SK-N-SH treated with all-trans-retinoic acid at 6 μM for 48 hours (cell line): ENCODE measurements at regions not wholly inside any gene's neighbourhood (a gene's known extent, or its start where the extent isn't known, plus 50 kb on each side); places are given as distances from the start of the nearest gene placed in this dataset.

ENCODE experiments used
- ATAC-seq: fragments of 200-7000 bp; cut with Tn5 transposase; 3 replicates; pipeline ENCODE4 v1.9.1; 2020; ENCODE audit warnings: mild to moderate bottlenecking, moderate library complexity
- ARNTL ChIP-seq: fragments of 450-650 bp; formaldehyde crosslinking; IDR thresholded peaks from 2 replicates; pipeline ENCODE4 v1.5.0; 2020; ENCODE audit warnings: low read depth, mild to moderate bottlenecking, moderate library complexity, borderline replicate concordance
- BACH2 ChIP-seq: fragments of 250-450 bp; sonication (Bioruptor Pico); IDR thresholded peaks from 2 replicates; pipeline ENCODE4 v1.9.0; 2021; ENCODE audit warnings: mild to moderate bottlenecking, borderline replicate concordance
- CSDC2 ChIP-seq: fragments of 250-450 bp; sonication (Bioruptor Pico); IDR thresholded peaks from 2 replicates; pipeline ENCODE4 v1.5.0; 2020; ENCODE audit warnings: mild to moderate bottlenecking, moderate library complexity
- ESRRG ChIP-seq: fragments of 250-450 bp; sonication (Bioruptor Pico); IDR thresholded peaks from 2 replicates; pipeline ENCODE4 v1.6.1; 2021; ENCODE audit warnings: mild to moderate bottlenecking
- GLIS3 ChIP-seq: fragments of 250-450 bp; sonication (Bioruptor Pico); IDR thresholded peaks from 2 replicates; pipeline ENCODE4 v1.5.0; 2020; ENCODE audit warnings: mild to moderate bottlenecking, moderate library complexity
- ISL1 ChIP-seq: fragments of 250-450 bp; sonication (Bioruptor Pico); IDR thresholded peaks from 2 replicates; pipeline ENCODE4 v2.1.2; 2022; ENCODE audit warnings: mild to moderate bottlenecking, moderate library complexity
- PPARA ChIP-seq: fragments of 250-450 bp; sonication (Bioruptor Pico); IDR thresholded peaks from 2 replicates; pipeline ENCODE4 v1.5.0; 2020; ENCODE audit warnings: mild to moderate bottlenecking, borderline replicate concordance
- SNAI2 ChIP-seq: fragments of 250-450 bp; sonication (Bioruptor Pico); IDR thresholded peaks from 2 replicates; pipeline ENCODE4 v1.5.0; 2020; ENCODE audit warnings: mild to moderate bottlenecking, moderate library complexity
- TCF4 ChIP-seq: fragments of 250-450 bp; sonication (Bioruptor Pico); IDR thresholded peaks from 2 replicates; pipeline ENCODE4 v1.8.0; 2021; ENCODE audit warnings: mild to moderate bottlenecking, moderate library complexity, borderline replicate concordance
- ZFP3 ChIP-seq: fragments of 250-450 bp; sonication (Bioruptor Pico); IDR thresholded peaks from 2 replicates; pipeline ENCODE4 v1.5.0; 2020; ENCODE audit warnings: mild to moderate bottlenecking, moderate library complexity
- ZFP30 ChIP-seq: fragments of 450-650 bp; formaldehyde crosslinking; IDR thresholded peaks from 2 replicates; pipeline ENCODE4 v1.5.0; 2022; ENCODE audit warnings: mild to moderate bottlenecking, moderate library complexity
- ZNF8 ChIP-seq: fragments of 450-650 bp; formaldehyde crosslinking; IDR thresholded peaks from 2 replicates; pipeline ENCODE4 v1.5.0; 2020; ENCODE audit warnings: mild to moderate bottlenecking, moderate library complexity
- TF ChIP-seq, protein P1 (sequence below): fragments of 250-450 bp; sonication (Bioruptor Pico); IDR thresholded peaks from 2 replicates; pipeline ENCODE4 v1.5.1; 2021; ENCODE audit warnings: mild to moderate bottlenecking, moderate library complexity
- TF ChIP-seq, protein P2 (sequence below): fragments of 250-450 bp; sonication (Bioruptor Pico); IDR thresholded peaks from 2 replicates; pipeline ENCODE4 v1.5.0; 2020; ENCODE audit warnings: mild to moderate bottlenecking, moderate library complexity
- TF ChIP-seq, protein P3 (sequence below): fragments of 250-450 bp; sonication (Bioruptor Pico); IDR thresholded peaks from 2 replicates; pipeline ENCODE4 v1.8.0; 2020; ENCODE audit warnings: mild to moderate bottlenecking, moderate library complexity, borderline replicate concordance
- TF ChIP-seq, protein P4 (sequence below): fragments of 250-450 bp; sonication (Bioruptor Pico); IDR thresholded peaks from 2 replicates; pipeline ENCODE4 v1.8.0; 2021; ENCODE audit warnings: low read depth, mild to moderate bottlenecking, moderate library complexity, borderline replicate concordance
- TF ChIP-seq, protein P5 (sequence below): fragments of 250-450 bp; sonication (Bioruptor Pico); IDR thresholded peaks from 2 replicates; pipeline ENCODE4 v1.5.1; 2020; ENCODE audit warnings: low read depth, mild to moderate bottlenecking, moderate library complexity

DNA sequence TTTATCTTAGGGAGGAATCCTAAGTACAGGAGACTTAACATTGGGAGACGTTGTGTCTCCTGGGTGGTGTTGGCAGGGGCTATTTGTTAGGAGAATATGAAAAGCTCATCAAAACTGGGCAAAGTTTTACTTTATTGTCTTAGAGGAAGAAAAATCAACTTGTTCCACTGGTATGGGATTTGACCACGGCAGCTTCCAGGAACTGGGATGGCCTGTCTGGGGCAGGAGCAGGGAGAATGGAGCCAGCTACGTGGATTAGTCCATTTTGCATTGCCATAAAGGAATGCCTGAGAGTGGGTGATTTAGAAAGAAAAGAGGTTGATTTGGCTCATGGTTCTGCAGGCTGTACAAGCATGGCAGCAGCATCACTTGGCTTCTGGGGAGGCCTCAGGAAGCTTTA, 198.4 kb downstream of the ADAMTS15 start:
- no peak for TF ChIP-seq GLIS3
- no peak for TF ChIP-seq ZFP3
- no peak for TF ChIP-seq PPARA
- no peak for TF ChIP-seq ARNTL
- TF ChIP-seq, protein P1, sequence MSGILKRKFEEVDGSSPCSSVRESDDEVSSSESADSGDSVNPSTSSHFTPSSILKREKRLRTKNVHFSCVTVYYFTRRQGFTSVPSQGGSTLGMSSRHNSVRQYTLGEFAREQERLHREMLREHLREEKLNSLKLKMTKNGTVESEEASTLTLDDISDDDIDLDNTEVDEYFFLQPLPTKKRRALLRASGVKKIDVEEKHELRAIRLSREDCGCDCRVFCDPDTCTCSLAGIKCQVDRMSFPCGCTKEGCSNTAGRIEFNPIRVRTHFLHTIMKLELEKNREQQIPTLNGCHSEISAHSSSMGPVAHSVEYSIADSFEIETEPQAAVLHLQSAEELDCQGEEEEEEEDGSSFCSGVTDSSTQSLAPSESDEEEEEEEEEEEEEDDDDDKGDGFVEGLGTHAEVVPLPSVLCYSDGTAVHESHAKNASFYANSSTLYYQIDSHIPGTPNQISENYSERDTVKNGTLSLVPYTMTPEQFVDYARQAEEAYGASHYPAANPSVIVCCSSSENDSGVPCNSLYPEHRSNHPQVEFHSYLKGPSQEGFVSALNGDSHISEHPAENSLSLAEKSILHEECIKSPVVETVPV, result no peak
- TF ChIP-seq ZFP30 (CRISPR knock-in tag), result no peak
- no peak for TF ChIP-seq BACH2 (CRISPR knock-in tag)
- TF ChIP-seq TCF4 (CRISPR knock-in tag), result no peak
- no peak for TF ChIP-seq ESRRG
- TF ChIP-seq ISL1 (CRISPR knock-in tag), result no peak
- TF ChIP-seq, protein P2, sequence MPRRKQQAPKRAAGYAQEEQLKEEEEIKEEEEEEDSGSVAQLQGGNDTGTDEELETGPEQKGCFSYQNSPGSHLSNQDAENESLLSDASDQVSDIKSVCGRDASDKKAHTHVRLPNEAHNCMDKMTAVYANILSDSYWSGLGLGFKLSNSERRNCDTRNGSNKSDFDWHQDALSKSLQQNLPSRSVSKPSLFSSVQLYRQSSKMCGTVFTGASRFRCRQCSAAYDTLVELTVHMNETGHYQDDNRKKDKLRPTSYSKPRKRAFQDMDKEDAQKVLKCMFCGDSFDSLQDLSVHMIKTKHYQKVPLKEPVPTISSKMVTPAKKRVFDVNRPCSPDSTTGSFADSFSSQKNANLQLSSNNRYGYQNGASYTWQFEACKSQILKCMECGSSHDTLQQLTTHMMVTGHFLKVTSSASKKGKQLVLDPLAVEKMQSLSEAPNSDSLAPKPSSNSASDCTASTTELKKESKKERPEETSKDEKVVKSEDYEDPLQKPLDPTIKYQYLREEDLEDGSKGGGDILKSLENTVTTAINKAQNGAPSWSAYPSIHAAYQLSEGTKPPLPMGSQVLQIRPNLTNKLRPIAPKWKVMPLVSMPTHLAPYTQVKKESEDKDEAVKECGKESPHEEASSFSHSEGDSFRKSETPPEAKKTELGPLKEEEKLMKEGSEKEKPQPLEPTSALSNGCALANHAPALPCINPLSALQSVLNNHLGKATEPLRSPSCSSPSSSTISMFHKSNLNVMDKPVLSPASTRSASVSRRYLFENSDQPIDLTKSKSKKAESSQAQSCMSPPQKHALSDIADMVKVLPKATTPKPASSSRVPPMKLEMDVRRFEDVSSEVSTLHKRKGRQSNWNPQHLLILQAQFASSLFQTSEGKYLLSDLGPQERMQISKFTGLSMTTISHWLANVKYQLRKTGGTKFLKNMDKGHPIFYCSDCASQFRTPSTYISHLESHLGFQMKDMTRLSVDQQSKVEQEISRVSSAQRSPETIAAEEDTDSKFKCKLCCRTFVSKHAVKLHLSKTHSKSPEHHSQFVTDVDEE (CRISPR knock-in tag), result no peak
- TF ChIP-seq, protein P3, sequence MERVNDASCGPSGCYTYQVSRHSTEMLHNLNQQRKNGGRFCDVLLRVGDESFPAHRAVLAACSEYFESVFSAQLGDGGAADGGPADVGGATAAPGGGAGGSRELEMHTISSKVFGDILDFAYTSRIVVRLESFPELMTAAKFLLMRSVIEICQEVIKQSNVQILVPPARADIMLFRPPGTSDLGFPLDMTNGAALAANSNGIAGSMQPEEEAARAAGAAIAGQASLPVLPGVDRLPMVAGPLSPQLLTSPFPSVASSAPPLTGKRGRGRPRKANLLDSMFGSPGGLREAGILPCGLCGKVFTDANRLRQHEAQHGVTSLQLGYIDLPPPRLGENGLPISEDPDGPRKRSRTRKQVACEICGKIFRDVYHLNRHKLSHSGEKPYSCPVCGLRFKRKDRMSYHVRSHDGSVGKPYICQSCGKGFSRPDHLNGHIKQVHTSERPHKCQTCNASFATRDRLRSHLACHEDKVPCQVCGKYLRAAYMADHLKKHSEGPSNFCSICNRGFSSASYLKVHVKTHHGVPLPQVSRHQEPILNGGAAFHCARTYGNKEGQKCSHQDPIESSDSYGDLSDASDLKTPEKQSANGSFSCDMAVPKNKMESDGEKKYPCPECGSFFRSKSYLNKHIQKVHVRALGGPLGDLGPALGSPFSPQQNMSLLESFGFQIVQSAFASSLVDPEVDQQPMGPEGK (CRISPR knock-in tag), result no peak
- TF ChIP-seq, protein P4, sequence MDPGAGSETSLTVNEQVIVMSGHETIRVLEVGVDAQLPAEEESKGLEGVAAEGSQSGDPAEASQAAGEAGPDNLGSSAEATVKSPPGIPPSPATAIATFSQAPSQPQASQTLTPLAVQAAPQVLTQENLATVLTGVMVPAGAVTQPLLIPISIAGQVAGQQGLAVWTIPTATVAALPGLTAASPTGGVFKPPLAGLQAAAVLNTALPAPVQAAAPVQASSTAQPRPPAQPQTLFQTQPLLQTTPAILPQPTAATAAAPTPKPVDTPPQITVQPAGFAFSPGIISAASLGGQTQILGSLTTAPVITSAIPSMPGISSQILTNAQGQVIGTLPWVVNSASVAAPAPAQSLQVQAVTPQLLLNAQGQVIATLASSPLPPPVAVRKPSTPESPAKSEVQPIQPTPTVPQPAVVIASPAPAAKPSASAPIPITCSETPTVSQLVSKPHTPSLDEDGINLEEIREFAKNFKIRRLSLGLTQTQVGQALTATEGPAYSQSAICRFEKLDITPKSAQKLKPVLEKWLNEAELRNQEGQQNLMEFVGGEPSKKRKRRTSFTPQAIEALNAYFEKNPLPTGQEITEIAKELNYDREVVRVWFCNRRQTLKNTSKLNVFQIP (CRISPR knock-in tag), result no peak
- TF ChIP-seq SNAI2, result no peak
- ATAC-seq, result no peak

DNA sequence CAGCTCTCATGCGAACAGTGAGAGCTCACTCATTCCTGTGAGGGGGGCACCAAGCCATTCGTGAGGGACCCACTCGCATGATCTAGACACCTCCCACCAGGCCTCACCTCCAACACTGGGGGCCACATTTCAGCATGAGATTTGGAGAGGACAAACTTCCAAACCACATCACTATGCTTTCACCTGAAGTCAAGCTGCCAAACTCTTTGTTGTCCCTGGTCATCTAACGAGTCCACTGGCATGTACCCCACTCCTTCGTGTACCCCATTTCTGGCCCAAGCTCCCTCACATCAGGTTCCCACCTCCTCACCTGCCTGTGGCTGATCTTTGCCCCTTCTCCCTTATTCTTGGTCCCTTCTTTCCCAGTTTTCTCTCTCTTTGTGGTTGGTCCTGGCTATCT, 198.9 kb downstream of the ADAMTS15 start:
- TF ChIP-seq BACH2 (CRISPR knock-in tag), result no peak
- TF ChIP-seq ZFP30 (CRISPR knock-in tag), result no peak
- TF ChIP-seq ZFP3, result no peak
- no peak for TF ChIP-seq PPARA
- TF ChIP-seq, protein P1, result no peak
- no peak for TF ChIP-seq GLIS3
- TF ChIP-seq ISL1 (CRISPR knock-in tag), result no peak
- ATAC-seq, result no peak

DNA sequence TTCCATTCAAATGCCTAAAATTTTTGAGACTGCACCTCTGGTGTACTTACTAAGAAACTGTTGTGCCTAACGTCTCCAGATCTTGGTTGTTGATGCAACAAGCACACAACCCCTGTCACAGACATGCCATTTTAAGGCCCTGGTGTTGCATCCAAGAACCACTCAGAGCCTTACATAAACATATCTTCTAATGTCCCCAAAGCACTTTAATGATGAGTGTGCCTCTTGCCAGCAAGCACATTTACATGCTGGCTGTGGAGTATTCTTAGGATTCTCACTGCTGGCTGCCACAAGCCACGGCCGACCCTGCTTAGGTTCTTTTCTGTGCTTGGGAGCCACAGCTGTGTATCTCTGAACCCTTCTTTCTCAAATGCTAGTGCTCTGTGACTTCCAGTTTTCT, 201.4 kb downstream of the ADAMTS15 start:
- TF ChIP-seq, protein P4 (CRISPR knock-in tag), result no peak
- no peak for TF ChIP-seq ZNF8 (CRISPR knock-in tag)
- TF ChIP-seq ISL1 (CRISPR knock-in tag), result no peak
- TF ChIP-seq, protein P5, sequence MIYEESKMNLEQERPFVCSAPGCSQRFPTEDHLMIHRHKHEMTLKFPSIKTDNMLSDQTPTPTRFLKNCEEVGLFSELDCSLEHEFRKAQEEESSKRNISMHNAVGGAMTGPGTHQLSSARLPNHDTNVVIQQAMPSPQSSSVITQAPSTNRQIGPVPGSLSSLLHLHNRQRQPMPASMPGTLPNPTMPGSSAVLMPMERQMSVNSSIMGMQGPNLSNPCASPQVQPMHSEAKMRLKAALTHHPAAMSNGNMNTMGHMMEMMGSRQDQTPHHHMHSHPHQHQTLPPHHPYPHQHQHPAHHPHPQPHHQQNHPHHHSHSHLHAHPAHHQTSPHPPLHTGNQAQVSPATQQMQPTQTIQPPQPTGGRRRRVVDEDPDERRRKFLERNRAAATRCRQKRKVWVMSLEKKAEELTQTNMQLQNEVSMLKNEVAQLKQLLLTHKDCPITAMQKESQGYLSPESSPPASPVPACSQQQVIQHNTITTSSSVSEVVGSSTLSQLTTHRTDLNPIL (CRISPR knock-in tag), result no peak
- TF ChIP-seq ESRRG, result no peak
- no peak for TF ChIP-seq TCF4 (CRISPR knock-in tag)
- TF ChIP-seq SNAI2, result no peak
- TF ChIP-seq, protein P2 (CRISPR knock-in tag), result no peak
- TF ChIP-seq ARNTL, result no peak
- TF ChIP-seq CSDC2 (CRISPR knock-in tag), result no peak
- ATAC-seq, result no peak
